PC-3 (cell line): ENCODE measurements at regions not wholly inside any gene's neighbourhood (a gene's known extent, or its start where the extent isn't known, plus 50 kb on each side); places are given as distances from the start of the nearest gene placed in this dataset.

Experiments
- ATAC-seq: fragments of 200-7000 bp; cut with Tn5 transposase; 2 replicates; pipeline ENCODE4 v1.9.1; 2020; ENCODE audit warnings: mild to moderate bottlenecking, moderate library complexity
- BruUV-seq: library from RNA; stranded (reverse); fragments of 400-500 nt; replicated peaks from 2 replicates; lab custom pipeline; 2021; lab: Mats Ljungman, UMichigan
- CTCF ChIA-PET: fragments of 300-600 bp; sonication (Branson Sonifier 250); formaldehyde crosslinking; loops from one replicate; lab custom pipeline; 2022; ENCODE audit warnings: antibody characterized with exemption; lab: Charles Lee
- POLR2A ChIA-PET: fragments of 300-600 bp; sonication (Branson Sonifier 250); formaldehyde crosslinking; loops from one replicate; lab custom pipeline; 2022; ENCODE audit warnings: antibody characterized with exemption; ENCODE audit not compliant: unreplicated experiment; lab: Charles Lee
- DNase-seq: peaks from one replicate; pipeline ENCODE4 v3.0.0-alpha.2; 2015
- H2AFZ ChIP-seq: fragments of 300-600 bp; sonication (generic); 2 replicates; pipeline ENCODE4 v1.6.0; 2016; ENCODE audit warnings: antibody characterized with exemption, low read length
- H3F3A ChIP-seq: fragments of 300-600 bp; sonication (generic); one replicate; pipeline ENCODE4 v1.6.0; 2017; ENCODE audit warnings: antibody characterized with exemption, low read length, control low read depth, mild to moderate bottlenecking; ENCODE audit not compliant: unreplicated experiment
- H3K27ac ChIP-seq: fragments of 300-600 bp; sonication (generic); 2 replicates; pipeline ENCODE4 v1.5.1; 2016; ENCODE audit warnings: mild to moderate bottlenecking, low read length
- H3K27me3 ChIP-seq: fragments of 300-600 bp; sonication (generic); 2 replicates; pipeline ENCODE4 v1.6.1; 2016; ENCODE audit warnings: low read length, mixed read lengths
- H3K36me3 ChIP-seq: fragments of 300-600 bp; sonication (generic); 2 replicates; pipeline ENCODE4 v1.6.1; 2016; ENCODE audit warnings: low read depth, mixed run types, low read length, mixed read lengths
- H3K4me1 ChIP-seq: fragments of 300-600 bp; sonication (generic); 2 replicates; pipeline ENCODE4 v1.5.1; 2016; ENCODE audit warnings: low read length; ENCODE audit not compliant: insufficient read depth
- H3K4me2 ChIP-seq: fragments of 300-600 bp; sonication (generic); 2 replicates; pipeline ENCODE4 v1.6.0; 2016; ENCODE audit warnings: low read length
- H3K4me3 ChIP-seq: fragments of 300-600 bp; sonication (generic); 2 replicates; pipeline ENCODE4 v1.5.1; 2016; ENCODE audit warnings: mild to moderate bottlenecking, low read length, mixed read lengths
- H3K79me2 ChIP-seq: fragments of 300-600 bp; sonication (generic); 2 replicates; pipeline ENCODE4 v1.6.1; 2017; ENCODE audit warnings: low read length, mixed read lengths
- H3K9ac ChIP-seq: fragments of 300-600 bp; sonication (generic); 2 replicates; pipeline ENCODE4 v1.6.0; 2016; ENCODE audit warnings: mild to moderate bottlenecking, low read length
- H3K9me2 ChIP-seq: fragments of 300-600 bp; sonication (generic); replicated peaks from 2 replicates; pipeline ENCODE4 v1.6.1; 2016; ENCODE audit warnings: mixed run types, low read length, mixed read lengths
- H3K9me3 ChIP-seq: fragments of 300-600 bp; sonication (generic); 2 replicates; pipeline ENCODE4 v1.6.1; 2016; ENCODE audit warnings: low read length, mixed read lengths
- H4K20me1 ChIP-seq: fragments of 300-600 bp; sonication (generic); 2 replicates; pipeline ENCODE4 v1.6.1; 2016; ENCODE audit warnings: low read length, mixed read lengths
- CTCF ChIP-seq: fragments of 300-600 bp; sonication (generic); conservative IDR thresholded peaks from 2 replicates; pipeline ENCODE4 v1.5.1; 2017; ENCODE audit warnings: antibody characterized with exemption, low read depth, mild to moderate bottlenecking, low read length
- EZH2 ChIP-seq: fragments of 300-600 bp; sonication (generic); IDR thresholded peaks from one replicate; pipeline ENCODE4 v1.6.1; 2017; ENCODE audit warnings: antibody characterized with exemption, mild to moderate bottlenecking, low read length; ENCODE audit not compliant: unreplicated experiment
- EZH2phosphoT487 ChIP-seq: fragments of 300-600 bp; sonication (generic); IDR thresholded peaks from 2 replicates; pipeline ENCODE4 v1.6.1; 2018; ENCODE audit warnings: mild to moderate bottlenecking, antibody characterized with exemption, low read length, borderline replicate concordance
- intact Hi-C: fragments of 100-400 bp; cut with micrococcal nuclease; formaldehyde crosslinking; loops from 2 replicates; pipeline ENCODE4 v1.9.0; 2023

GRCh38 chr14:34237677-34238076, 224.4 kb downstream of the SPTSSA start:
- H3K4me3 ChIP-seq = no peak overlapping the region
- H3K4me2 ChIP-seq = peak overlapping the region; percentile 6
- H3K4me1 ChIP-seq = peaks cover 25% of the 10 kb centered on the region
- H2AFZ ChIP-seq = no peak overlapping the region
- TF ChIP-seq EZH2 = no peak
- no peak for TF ChIP-seq CTCF
- TF ChIP-seq EZH2phosphoT487 = no peak
- H3F3A ChIP-seq = no peaks in the 10 kb centered on the region
- CTCF ChIA-PET = no interaction called here
- peak; percentile 5; the same call in 1 of the 2 replicates for ATAC-seq
- no TSS peak for BruUV-seq
- H3K9me2 ChIP-seq = no peaks in the 10 kb centered on the region
- no peaks in the 10 kb centered on the region for H3K79me2 ChIP-seq
- no peaks in the 10 kb centered on the region for H3K36me3 ChIP-seq
- intact Hi-C loops = loop anchor here (2.0 to 10.0 kb wide), 2 partner anchors 63 to 257 kb away; no protein-coding TSS in a partner anchor
- POLR2A ChIA-PET = interaction anchor here (0.6 kb wide), 1 partner anchor 31 kb away, joined by 3 read pairs; no protein-coding TSS in a partner anchor
- H3K27ac ChIP-seq = peak overlapping the region; percentile 57
- H3K9ac ChIP-seq = peak overlapping the region; percentile 3; the same call in 1 of the 2 replicates
- H3K27me3 ChIP-seq = no peaks in the 10 kb centered on the region
- no peaks in the 10 kb centered on the region for H3K9me3 ChIP-seq
- no peak for DNase-seq
- no peaks in the 10 kb centered on the region for H4K20me1 ChIP-seq

- ChIA-PET POLR2A (interaction anchor here (0.6 kb wide), 1 partner anchor 32 kb away, joined by 3 read pairs; no protein-coding TSS in a partner anchor), CTCF (no interaction called here)
- intact Hi-C loops = loop anchor here (2.0 to 10.0 kb wide), 2 partner anchors 64 to 258 kb away; no protein-coding TSS in a partner anchor
- no TSS peak for BruUV-seq
- H3K4me3 ChIP-seq = no peak overlapping the region
- H3K9me3 ChIP-seq = no peaks in the 10 kb centered on the region
- no peaks in the 10 kb centered on the region for H3K79me2 ChIP-seq
- H3K9ac ChIP-seq = peak overlapping the region; percentile 3; the same call in 1 of the 2 replicates
- H3F3A ChIP-seq = no peaks in the 10 kb centered on the region
- H3K9me2 ChIP-seq = no peaks in the 10 kb centered on the region
- H3K4me2 ChIP-seq = peak overlapping the region; percentile 6; the same call in 1 of the 2 replicates
- TF ChIP-seq EZH2phosphoT487 = no peak
- TF ChIP-seq EZH2 = no peak
- no peak for TF ChIP-seq CTCF
- peak overlapping the region; percentile 57 for H3K27ac ChIP-seq
- H3K4me1 ChIP-seq = peaks cover 25% of the 10 kb centered on the region
- H4K20me1 ChIP-seq = no peaks in the 10 kb centered on the region
- no peaks in the 10 kb centered on the region for H3K36me3 ChIP-seq
- ATAC-seq (peak; percentile 94), DNase-seq (peak; percentile 92)
- H2AFZ ChIP-seq = no peak overlapping the region
- H3K27me3 ChIP-seq = no peaks in the 10 kb centered on the region
These were observed 225.0 kb downstream of the SPTSSA start for GRCh38 chr14:34237081-34237480.

GRCh38 chr14:34235643-34236300, 226.3 kb downstream of the SPTSSA start:
- H3K4me3 ChIP-seq = no peak overlapping the region
- ChIA-PET CTCF (no interaction called here), POLR2A (no interaction called here)
- H3K4me2 ChIP-seq = no peak overlapping the region
- H3F3A ChIP-seq = no peaks in the 10 kb centered on the region
- no peaks in the 10 kb centered on the region for H4K20me1 ChIP-seq
- DNase-seq = no peak
- H3K9me3 ChIP-seq = no peaks in the 10 kb centered on the region
- no peaks in the 10 kb centered on the region for H3K9me2 ChIP-seq
- no peaks in the 10 kb centered on the region for H3K36me3 ChIP-seq
- intact Hi-C loops = loop anchor here (2.0 to 10.0 kb wide), 2 partner anchors 65 to 259 kb away; no protein-coding TSS in a partner anchor
- H3K4me1 ChIP-seq = peaks cover 25% of the 10 kb centered on the region
- ATAC-seq = no peak
- no peak overlapping the region for H2AFZ ChIP-seq
- no peaks in the 10 kb centered on the region for H3K27me3 ChIP-seq
- no peak overlapping the region for H3K9ac ChIP-seq
- no peak overlapping the region for H3K27ac ChIP-seq
- H3K79me2 ChIP-seq = no peaks in the 10 kb centered on the region
- TF ChIP-seq EZH2phosphoT487 = no peak
- BruUV-seq = no TSS peak
